B cell (primary cell): ENCODE measurements at regions not wholly inside any gene's neighbourhood (a gene's known extent, or its start where the extent isn't known, plus 50 kb on each side); places are given as distances from the start of the nearest gene placed in this dataset.

ENCODE experiments used
- ATAC-seq: fragments of 200-7000 bp; cut with Tn5 transposase; one replicate; pipeline ENCODE4 v1.10.0; 2021; ENCODE audit warnings: low read depth, mild to moderate bottlenecking, moderate number of reproducible peaks, moderate library complexity
- CTCF ChIA-PET: fragments of 350-600 bp; sonication (Branson Sonifier 250); formaldehyde crosslinking; loops from one replicate; lab custom pipeline; 2021; ENCODE audit warnings: antibody characterized with exemption, inconsistent platforms; lab: Charles Lee
- POLR2A ChIA-PET: fragments of 350-600 bp; sonication (Branson Sonifier 250); formaldehyde crosslinking; loops from one replicate; lab custom pipeline; 2021; ENCODE audit warnings: antibody characterized with exemption; lab: Charles Lee
- DNase-seq: peaks from one replicate; pipeline ENCODE4 v3.0.0; 2013
- H2AFZ ChIP-seq: 2 replicates; pipeline ENCODE4 v1.6.1; 2012; ENCODE audit warnings: mild to moderate bottlenecking, low read depth, low read length; ENCODE audit not compliant: insufficient read depth, poor library complexity, severe bottlenecking
- H3K27ac ChIP-seq, 2 donors: 1 replicate in 1 of 2; 2 replicates in 1 of 2; pipeline ENCODE4 v1.5.1; 2012 to 2013; ENCODE audit warnings: low read length in 2 of 2, mild to moderate bottlenecking in 2 of 2, moderate library complexity in 1 of 2
- H3K27me3 ChIP-seq, 4 experiments: fragments of 200-600 bp in 1 of 4; sonication (generic) in 1 of 4; replicated peaks in 1 of 4; 1 replicate in 2 of 4; 2 replicates in 2 of 4; pipeline versions ENCODE4 v1.6.1 to v1.7.0; 2013 to 2016; ENCODE audit warnings: low read length in 3 of 4, mild to moderate bottlenecking in 2 of 4, mixed read lengths in 1 of 4, moderate library complexity in 1 of 4; ENCODE audit not compliant: insufficient read depth in 4 of 4, control insufficient read depth in 3 of 4; ENCODE audit errors: control extremely low read depth in 1 of 4
- H3K36me3 ChIP-seq, 2 experiments: replicated peaks in 1 of 2; 1 replicate in 1 of 2; 2 replicates in 1 of 2; pipeline versions ENCODE4 v1.6.1 to v1.7.1; 2013; ENCODE audit warnings: low read length in 1 of 2; ENCODE audit not compliant: insufficient read depth in 2 of 2, control insufficient read depth in 1 of 2; ENCODE audit errors: control extremely low read depth in 1 of 2, extremely low read depth in 1 of 2
- H3K4me1 ChIP-seq, 2 donors: fragments of 200-600 bp in 1 of 2; sonication (generic) in 1 of 2; 1 replicate in 1 of 2; 2 replicates in 1 of 2; pipeline versions ENCODE4 v1.5.1 to v1.6.1; 2013 to 2017; ENCODE audit warnings: low read length in 2 of 2; ENCODE audit not compliant: control insufficient read depth in 2 of 2, insufficient read depth in 2 of 2
- H3K4me2 ChIP-seq: replicated peaks from 2 replicates; pipeline ENCODE3; 2012; ENCODE audit warnings: mild to moderate bottlenecking, low read depth, low read length; ENCODE audit not compliant: poor library complexity, severe bottlenecking
- H3K4me3 ChIP-seq, 5 experiments: fragments of 200-600 bp in 1 of 5; sonication (generic) in 1 of 5; 1 replicate in 3 of 5; 2 replicates in 2 of 5; pipeline versions ENCODE4 v1.5.1 to v1.7.0; 2011 to 2016; ENCODE audit warnings: low read length in 4 of 5, mild to moderate bottlenecking in 4 of 5, low read depth in 2 of 5, control low read depth in 1 of 5, moderate library complexity in 1 of 5; ENCODE audit not compliant: insufficient read depth in 1 of 5; ENCODE audit errors: control extremely low read depth in 1 of 5, extremely low read depth in 1 of 5
- H3K79me2 ChIP-seq: fragments of 200-600 bp; sonication (generic); one replicate; pipeline ENCODE4 v1.6.0; 2016; ENCODE audit warnings: low read length; ENCODE audit not compliant: control insufficient read depth, insufficient read depth
- H3K9ac ChIP-seq: fragments of 200-600 bp; sonication (generic); 2 replicates; pipeline ENCODE4 v1.6.1; 2017; ENCODE audit warnings: mild to moderate bottlenecking, low read length, moderate library complexity
- H3K9me3 ChIP-seq, 3 donors: one replicate each; pipeline versions ENCODE4 v1.6.1 to v1.7.1; 2013; ENCODE audit warnings: low read length in 2 of 3; ENCODE audit not compliant: control insufficient read depth in 2 of 3, insufficient read depth in 1 of 3; ENCODE audit errors: control extremely low read depth in 1 of 3
- H4K20me1 ChIP-seq: 2 replicates; pipeline ENCODE4 v1.6.0; 2012; ENCODE audit warnings: mild to moderate bottlenecking, low read length; ENCODE audit not compliant: insufficient read depth, control insufficient read depth, poor library complexity, severe bottlenecking
- H3K27ac Mint-ChIP-seq: one replicate; pipeline ENCODE4 v1.8.0; 2021; ENCODE audit warnings: mixed read lengths
- H3K27me3 Mint-ChIP-seq: one replicate; pipeline ENCODE4 v1.8.0; 2021; ENCODE audit warnings: mixed read lengths
- H3K4me1 Mint-ChIP-seq: one replicate; pipeline ENCODE4 v1.8.0; 2021; ENCODE audit warnings: mixed read lengths
- H3K4me3 Mint-ChIP-seq: one replicate; pipeline ENCODE4 v1.8.0; 2021; ENCODE audit warnings: mixed read lengths
- H3K9me3 Mint-ChIP-seq: one replicate; pipeline ENCODE4 v1.8.0; 2022; ENCODE audit warnings: mixed read lengths; ENCODE audit not compliant: insufficient read depth
- EZH2 ChIP-seq: IDR thresholded peaks from 2 replicates; pipeline ENCODE4 v1.6.1; 2012; ENCODE audit warnings: borderline replicate concordance, low read depth, mild to moderate bottlenecking, moderate library complexity, low read length; ENCODE audit not compliant: insufficient read depth, poor library complexity, severe bottlenecking
- WGBS: methylation state at CpG from one replicate; pipeline ENCODE4 v1.1.5; 2013; ENCODE audit warnings: missing lambda C conversion rate; ENCODE audit not compliant: insufficient coverage; 5-methylcytosine and 5-hydroxymethylcytosine counted together
- intact Hi-C: fragments of 100-400 bp; cut with micrococcal nuclease; formaldehyde crosslinking; loops from one replicate; pipeline ENCODE4 v1.10.0; 2022
- TF ChIP-seq, protein P1 (sequence below): fragments of 200-600 bp; IDR thresholded peaks from one replicate; pipeline ENCODE4 v1.8.0; 2022; ENCODE audit warnings: antibody characterized with exemption, mild to moderate bottlenecking

DNA sequence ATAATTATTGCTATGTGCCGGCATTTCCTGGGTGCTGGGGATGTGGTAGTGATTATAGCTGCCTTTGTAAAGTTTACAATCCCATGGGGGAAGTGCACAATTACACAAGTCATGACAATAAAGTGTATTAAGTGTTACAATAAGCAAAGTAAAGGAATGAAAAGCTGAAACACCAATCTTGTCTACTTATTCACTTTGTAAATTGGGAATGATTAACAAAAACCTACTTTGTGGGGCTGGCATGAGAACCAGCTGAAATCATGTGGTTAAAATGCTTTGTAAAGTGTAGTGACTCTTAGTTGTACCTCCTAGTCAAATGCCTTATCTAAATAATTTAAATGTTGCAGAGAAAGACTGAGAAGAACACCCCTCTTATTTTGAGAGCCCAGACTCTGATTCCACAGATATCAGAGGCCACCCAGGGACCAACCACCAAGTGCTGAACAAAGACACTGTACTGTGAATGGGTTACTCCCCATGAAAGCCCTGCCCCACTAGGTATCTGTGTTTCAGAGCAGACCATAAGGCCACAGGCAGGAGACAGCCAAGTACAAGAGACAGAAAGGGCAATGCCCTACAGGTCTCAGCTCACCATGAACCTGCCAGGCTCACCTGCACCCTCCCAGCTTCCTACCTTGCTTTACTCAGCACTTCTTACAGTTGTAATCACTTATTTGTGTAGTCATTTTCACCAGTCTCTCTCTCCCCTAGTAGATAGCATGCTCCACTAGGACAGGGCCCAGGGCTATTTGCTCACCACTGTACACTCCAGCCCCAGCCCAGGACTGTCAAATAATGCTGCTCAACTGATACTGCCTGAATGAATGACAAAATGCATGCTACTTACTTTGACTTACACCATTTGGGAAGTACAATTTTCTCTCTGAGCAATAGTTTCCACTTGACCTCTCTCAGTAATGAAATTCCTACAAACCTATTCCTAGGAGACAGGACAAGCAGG, 101.6 kb upstream of the APC start:
- H3K4me1 Mint-ChIP-seq, result no peaks in the 10 kb centered on the region
- no CpG with 5 or more reads among the region's 1 CpG for WGBS

DNA sequence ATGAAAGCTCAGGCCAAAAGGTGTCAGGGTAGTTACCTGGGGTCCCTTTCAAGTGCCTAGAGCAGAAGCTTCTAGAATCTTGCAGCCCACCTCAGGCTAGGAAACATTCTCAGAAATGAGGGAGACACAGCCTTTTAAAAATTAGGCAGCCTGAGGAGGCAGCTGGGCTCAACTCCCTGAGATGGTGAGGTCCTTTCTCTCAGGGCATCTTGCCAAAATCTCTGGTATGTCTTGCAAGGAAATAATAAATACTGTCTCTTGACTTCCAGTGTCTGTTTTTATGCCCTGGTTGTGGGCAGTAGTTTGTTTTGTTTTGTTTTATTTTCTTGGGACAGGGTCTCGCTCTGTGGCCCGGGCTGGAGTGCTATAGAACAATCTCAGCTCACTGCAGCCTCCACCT, 100.9 kb upstream of the APC start:
- no peak overlapping the region for H2AFZ ChIP-seq
- ChIA-PET CTCF (no interaction called here), POLR2A (no interaction called here)
- ATAC-seq (no peak), DNase-seq (no peak)
- H3K27me3 ChIP-seq, result peaks cover 0 to 6% (median 0%) of the 10 kb centered on the region in 4 experiments
- no CpG with 5 or more reads among the region's 2 CpGs for WGBS
- intact Hi-C loops, result no loop called here
- H3K9ac ChIP-seq, result no peak overlapping the region
- H3K79me2 ChIP-seq, result no peaks in the 10 kb centered on the region
- no peak overlapping the region for H3K4me2 ChIP-seq
- TF ChIP-seq, protein P1, sequence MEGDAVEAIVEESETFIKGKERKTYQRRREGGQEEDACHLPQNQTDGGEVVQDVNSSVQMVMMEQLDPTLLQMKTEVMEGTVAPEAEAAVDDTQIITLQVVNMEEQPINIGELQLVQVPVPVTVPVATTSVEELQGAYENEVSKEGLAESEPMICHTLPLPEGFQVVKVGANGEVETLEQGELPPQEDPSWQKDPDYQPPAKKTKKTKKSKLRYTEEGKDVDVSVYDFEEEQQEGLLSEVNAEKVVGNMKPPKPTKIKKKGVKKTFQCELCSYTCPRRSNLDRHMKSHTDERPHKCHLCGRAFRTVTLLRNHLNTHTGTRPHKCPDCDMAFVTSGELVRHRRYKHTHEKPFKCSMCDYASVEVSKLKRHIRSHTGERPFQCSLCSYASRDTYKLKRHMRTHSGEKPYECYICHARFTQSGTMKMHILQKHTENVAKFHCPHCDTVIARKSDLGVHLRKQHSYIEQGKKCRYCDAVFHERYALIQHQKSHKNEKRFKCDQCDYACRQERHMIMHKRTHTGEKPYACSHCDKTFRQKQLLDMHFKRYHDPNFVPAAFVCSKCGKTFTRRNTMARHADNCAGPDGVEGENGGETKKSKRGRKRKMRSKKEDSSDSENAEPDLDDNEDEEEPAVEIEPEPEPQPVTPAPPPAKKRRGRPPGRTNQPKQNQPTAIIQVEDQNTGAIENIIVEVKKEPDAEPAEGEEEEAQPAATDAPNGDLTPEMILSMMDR, result no peak
- TF ChIP-seq EZH2, result no peak
- no peak overlapping the region for H3K27ac ChIP-seq
- no peaks in the 10 kb centered on the region for H3K4me1 ChIP-seq
- no peaks in the 10 kb centered on the region for H3K36me3 ChIP-seq
- H4K20me1 ChIP-seq, result no peaks in the 10 kb centered on the region
- Mint-ChIP-seq H3K4me1 (no peaks in the 10 kb centered on the region), H3K4me3 (no peak overlapping the region), H3K27me3 (peaks cover 13% of the 10 kb centered on the region), H3K27ac (no peak overlapping the region), H3K9me3 (peaks cover 4% of the 10 kb centered on the region)
- H3K4me3 ChIP-seq, result no peak overlapping the region
- H3K9me3 ChIP-seq, result peaks cover 0 to 13% (median 6%) of the 10 kb centered on the region in 3 donors

More for the DNA sequence above, 101.6 kb upstream of the APC start:
- intact Hi-C loops, result no loop called here
- peaks cover 0 to 14% (median 6%) of the 10 kb centered on the region in 3 donors for H3K9me3 ChIP-seq
- no peaks in the 10 kb centered on the region for H3K36me3 ChIP-seq
- CTCF ChIA-PET, result no interaction called here
- no peaks in the 10 kb centered on the region for H3K4me1 ChIP-seq
- POLR2A ChIA-PET, result no interaction called here
- H3K27me3 ChIP-seq, result peaks cover 0 to 6% (median 0%) of the 10 kb centered on the region in 4 experiments
- Mint-ChIP-seq H3K27me3 (peaks cover 13% of the 10 kb centered on the region), H3K4me3 (no peak overlapping the region), H3K9me3 (peaks cover 5% of the 10 kb centered on the region), H3K27ac (no peak overlapping the region)
- H4K20me1 ChIP-seq, result no peaks in the 10 kb centered on the region
- DNase-seq, result no peak
- H3K9ac ChIP-seq, result no peak overlapping the region
- no peak overlapping the region for H3K4me3 ChIP-seq
- TF ChIP-seq, protein P1, result no peak
- no peak for TF ChIP-seq EZH2
- H3K79me2 ChIP-seq, result no peaks in the 10 kb centered on the region
- H3K4me2 ChIP-seq, result no peak overlapping the region
- ATAC-seq, result no peak
- no peak overlapping the region for H2AFZ ChIP-seq
- H3K27ac ChIP-seq, result no peak overlapping the region
